Choroid plexus epithelial cell (primary cell): ENCODE measurements at regions not wholly inside any gene's neighbourhood (a gene's known extent, or its start where the extent isn't known, plus 50 kb on each side); places are given as distances from the start of the nearest gene placed in this dataset.
A peak's percentile ranks its signal among the peaks of the same experiment; 100 is the strongest.

Experiments
- DNase-seq: peaks from one replicate; pipeline ENCODE4 v3.0.0-alpha.2; 2010; ENCODE audit warnings: low read depth
- H3K4me3 ChIP-seq: 2 replicates; pipeline ENCODE4 v1.5.1; 2011; ENCODE audit warnings: low read depth, mild to moderate bottlenecking, control low read depth, low read length, moderate library complexity
- CTCF ChIP-seq: conservative IDR thresholded peaks from 2 replicates; pipeline ENCODE4 v1.5.1; 2011; ENCODE audit warnings: low read depth, mild to moderate bottlenecking, control low read depth, inconsistent platforms, low read length, moderate library complexity

- H3K4me3 ChIP-seq: no peak overlapping the region
- TF ChIP-seq CTCF: no peak
- DNase-seq: no peak
Measured at GRCh38 chr21:16311229-16311628, 581.4 kb downstream of the USP25 start.

GRCh38 chr21:16312321-16312720 lies 582.5 kb downstream of the USP25 start:
- H3K4me3 ChIP-seq: no peak overlapping the region
- DNase-seq: peak; percentile 7
- no peak for TF ChIP-seq CTCF

- DNase-seq: no peak
- TF ChIP-seq CTCF: no peak
- H3K4me3 ChIP-seq: no peak overlapping the region
Measured at GRCh38 chr21:16315223-16315622, 585.4 kb downstream of the USP25 start.

- H3K4me3 ChIP-seq: no peak overlapping the region
- DNase-seq: no peak
- no peak for TF ChIP-seq CTCF
Measured at GRCh38 chr21:16318651-16319300, 589.0 kb downstream of the USP25 start.

GRCh38 chr21:16320110-16320509 lies 590.3 kb downstream of the USP25 start:
- no peak for TF ChIP-seq CTCF
- H3K4me3 ChIP-seq: no peak overlapping the region
- DNase-seq: no peak

- no peak for TF ChIP-seq CTCF
- H3K4me3 ChIP-seq: no peak overlapping the region
- DNase-seq: peak; percentile 36
Measured at GRCh38 chr21:16322454-16322853, 592.7 kb downstream of the USP25 start.

GRCh38 chr21:16323596-16323995 lies 593.8 kb downstream of the USP25 start:
- TF ChIP-seq CTCF: no peak
- H3K4me3 ChIP-seq: no peak overlapping the region
- peak; percentile 56 for DNase-seq
